Stimulated activated CD8-positive, alpha-beta memory T cell treated with anti-CD3 and anti-CD28 coated beads, Interleukin-2, amount 100 ng/mL, for 1 hour (primary cell): ENCODE measurements at regions not wholly inside any gene's neighbourhood (a gene's known extent, or its start where the extent isn't known, plus 50 kb on each side); places are given as distances from the start of the nearest gene placed in this dataset.
A peak's percentile ranks its signal among the peaks of the same experiment; 100 is the strongest.
"Not testable (repeated sequence)": the region's sequence is repeated elsewhere in the genome, so short reads cannot be mapped to it uniquely, and the experiment has no call there.

Source experiments
- DNase-seq, 2 donors: peaks; one replicate each; pipeline ENCODE4 v3.0.0-alpha.2; 2020; ENCODE audit warnings: low read depth in 2 of 2

GRCh38 chr6:5838656-5839396 is 167.9 kb downstream of the NRN1 start:
- DNase-seq, result no peak

DNA sequence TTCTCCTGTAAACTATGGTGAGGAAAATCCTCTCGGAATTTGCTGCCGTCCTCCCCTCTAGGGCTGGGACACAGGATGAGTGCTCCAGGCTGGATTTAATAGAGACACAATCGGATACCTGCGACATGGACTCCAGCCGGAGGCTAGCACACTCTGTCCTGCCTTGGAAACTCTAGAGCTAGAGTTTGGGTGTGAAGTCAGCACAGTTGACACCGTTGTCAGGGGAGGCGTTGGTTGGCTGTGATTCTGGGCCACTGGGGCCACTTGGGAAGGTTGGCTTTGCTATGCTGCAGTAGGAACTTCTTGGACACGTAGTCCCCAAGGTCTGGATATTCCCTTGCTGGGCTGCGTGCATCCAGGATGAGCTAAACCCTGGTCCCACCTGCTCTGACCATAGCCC is 169.4 kb downstream of the NRN1 start:
- no peak for DNase-seq

GRCh38 chr6:5836597-5836996 is 170.1 kb downstream of the NRN1 start:
- DNase-seq, result not testable (repeated sequence)

GRCh38 chr6:5833120-5833519 is 173.6 kb downstream of the NRN1 start:
- no peak for DNase-seq

- DNase-seq, result no peak
These were observed 174.1 kb downstream of the NRN1 start for GRCh38 chr6:5832668-5833067.

GRCh38 chr6:5831219-5831862 is 175.4 kb downstream of the NRN1 start:
- peak in 1 of 2 donors; percentile 19 for DNase-seq

DNA sequence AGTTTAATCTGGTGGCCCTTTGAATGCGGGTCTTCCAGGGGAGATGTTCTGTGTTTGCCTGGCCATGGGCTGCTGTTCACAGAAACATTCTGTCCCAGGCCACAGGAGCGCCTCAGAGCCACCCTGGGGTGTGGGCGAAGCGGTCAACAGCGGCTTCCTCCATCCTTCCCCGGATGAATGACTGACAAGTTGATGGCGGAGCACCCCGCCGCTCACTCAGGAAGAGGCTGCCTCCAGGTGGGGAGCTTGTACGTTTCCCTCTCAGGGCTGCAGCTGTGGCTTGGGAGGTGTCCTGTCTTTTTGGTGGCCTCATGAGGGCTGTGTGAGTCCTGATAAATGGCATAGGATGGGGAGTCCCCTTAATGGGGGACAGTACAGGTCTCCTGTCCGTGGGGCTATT is 178.4 kb downstream of the NRN1 start:
- DNase-seq, result no peak

DNA sequence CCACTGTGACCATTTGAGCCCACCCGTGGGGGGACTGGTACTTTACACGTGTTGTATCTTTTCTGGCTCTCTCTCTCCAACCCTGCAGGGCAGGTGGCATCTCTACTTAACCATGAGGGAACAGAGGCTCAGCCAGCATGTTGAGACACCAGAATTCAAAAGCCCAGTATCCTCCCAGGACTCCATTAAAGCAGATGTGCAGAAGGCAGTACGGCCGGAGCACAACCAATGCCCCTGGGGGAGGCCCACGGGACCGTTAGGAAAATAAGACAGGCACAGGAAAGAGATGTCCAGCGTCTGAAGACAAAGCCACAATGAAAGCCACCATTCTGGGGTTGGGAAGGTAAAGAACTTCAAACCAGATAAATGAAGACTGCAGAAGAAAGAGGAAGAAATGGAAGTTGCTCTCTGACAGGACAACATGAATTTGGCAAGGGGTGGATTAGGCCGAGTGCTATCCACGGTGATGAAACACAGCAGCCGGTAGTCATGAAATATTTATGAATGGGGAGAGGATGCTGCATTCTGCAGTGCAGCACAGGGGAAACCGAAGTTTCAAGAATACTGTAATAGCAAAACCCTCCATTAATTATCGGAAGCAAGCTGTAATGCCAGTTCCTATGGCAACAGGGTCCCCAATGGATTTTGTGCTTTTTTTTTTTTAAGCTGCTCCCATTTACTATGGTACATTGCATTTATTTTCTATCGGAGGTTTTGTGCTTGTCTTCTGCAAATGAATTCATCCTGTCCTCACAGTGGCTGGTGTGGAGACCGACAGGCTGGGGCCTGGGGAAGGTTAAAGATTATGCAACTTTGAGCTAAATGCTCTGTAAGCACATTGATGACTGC is 179.4 kb downstream of the NRN1 start:
- DNase-seq, result no peak

- DNase-seq, result not testable (repeated sequence)
These were observed 182.2 kb downstream of the NRN1 start for GRCh38 chr6:5824382-5824983.
